Mesendoderm (in vitro differentiated cells): ENCODE measurements at regions not wholly inside any gene's neighbourhood (a gene's known extent, or its start where the extent isn't known, plus 50 kb on each side); places are given as distances from the start of the nearest gene placed in this dataset.

Experiments
- DNase-seq: peaks from one replicate; pipeline ENCODE4 v3.0.0; 2013
- H2AK5ac ChIP-seq: 2 replicates; pipeline ENCODE4 v1.6.1; 2013; ENCODE audit warnings: low read length, inconsistent platforms
- H2BK120ac ChIP-seq: 2 replicates; pipeline ENCODE4 v1.6.1; 2013; ENCODE audit warnings: low read depth, mild to moderate bottlenecking, low read length, moderate library complexity, mixed read lengths
- H2BK15ac ChIP-seq: replicated peaks from 2 replicates; pipeline ENCODE4 v1.6.1; 2013; ENCODE audit warnings: low read depth, mild to moderate bottlenecking, moderate library complexity
- H2BK5ac ChIP-seq: 2 replicates; pipeline ENCODE4 v1.6.1; 2013; ENCODE audit warnings: low read length, inconsistent platforms
- H3K18ac ChIP-seq: 2 replicates; pipeline ENCODE4 v1.6.1; 2013; ENCODE audit warnings: mild to moderate bottlenecking, low read length, mixed read lengths
- H3K23ac ChIP-seq: one replicate; pipeline ENCODE4 v1.6.1; 2013; ENCODE audit warnings: low read length
- H3K27ac ChIP-seq: 2 replicates; pipeline ENCODE4 v1.5.1; 2013; ENCODE audit warnings: low read depth, mild to moderate bottlenecking, inconsistent platforms, low read length, moderate library complexity
- H3K27me3 ChIP-seq: 2 replicates; pipeline ENCODE4 v1.6.1; 2013; ENCODE audit warnings: low read length, control low read depth, mild to moderate bottlenecking, inconsistent platforms; ENCODE audit not compliant: insufficient read depth, poor library complexity
- H3K36me3 ChIP-seq: 2 replicates; pipeline ENCODE4 v1.6.1; 2013; ENCODE audit warnings: low read length, inconsistent platforms; ENCODE audit not compliant: control insufficient read depth, insufficient read depth
- H3K4ac ChIP-seq: one replicate; pipeline ENCODE4 v1.6.1; 2013; ENCODE audit warnings: low read depth, mild to moderate bottlenecking, low read length, moderate library complexity
- H3K4me1 ChIP-seq: 2 replicates; pipeline ENCODE4 v1.6.1; 2013; ENCODE audit warnings: low read depth, low read length, inconsistent platforms; ENCODE audit not compliant: control insufficient read depth
- H3K4me2 ChIP-seq: 2 replicates; pipeline ENCODE4 v1.6.1; 2013; ENCODE audit warnings: low read length
- H3K4me3 ChIP-seq: 2 replicates; pipeline ENCODE4 v1.5.1; 2013; ENCODE audit warnings: mild to moderate bottlenecking, low read length
- H3K56ac ChIP-seq: one replicate; pipeline ENCODE4 v1.6.1; 2013; ENCODE audit warnings: low read length
- H3K79me1 ChIP-seq: 2 replicates; pipeline ENCODE4 v1.6.1; 2013; ENCODE audit warnings: low read length, inconsistent platforms
- H3K79me2 ChIP-seq: 2 replicates; pipeline ENCODE4 v1.6.1; 2013; ENCODE audit warnings: mild to moderate bottlenecking, low read length; ENCODE audit not compliant: control insufficient read depth, insufficient read depth
- H3K9ac ChIP-seq: 2 replicates; pipeline ENCODE4 v1.6.1; 2013; ENCODE audit warnings: low read length, inconsistent platforms
- H4K5ac ChIP-seq: one replicate; pipeline ENCODE4 v1.6.1; 2013; ENCODE audit warnings: low read length
- H4K8ac ChIP-seq: one replicate; pipeline ENCODE4 v1.6.1; 2013; ENCODE audit warnings: low read depth, mild to moderate bottlenecking, control low read depth, low read length, moderate library complexity
- WGBS: extraction: QIAGEN DNeasy Blood & Tissue Kit; methylation state at CpG from one replicate; pipeline ENCODE4 v1.1.7; 2013; ENCODE audit warnings: low lambda C conversion rate, missing lambda C conversion rate; ENCODE audit not compliant: insufficient coverage; ENCODE audit errors: extremely low coverage; 5-methylcytosine and 5-hydroxymethylcytosine counted together

DNA sequence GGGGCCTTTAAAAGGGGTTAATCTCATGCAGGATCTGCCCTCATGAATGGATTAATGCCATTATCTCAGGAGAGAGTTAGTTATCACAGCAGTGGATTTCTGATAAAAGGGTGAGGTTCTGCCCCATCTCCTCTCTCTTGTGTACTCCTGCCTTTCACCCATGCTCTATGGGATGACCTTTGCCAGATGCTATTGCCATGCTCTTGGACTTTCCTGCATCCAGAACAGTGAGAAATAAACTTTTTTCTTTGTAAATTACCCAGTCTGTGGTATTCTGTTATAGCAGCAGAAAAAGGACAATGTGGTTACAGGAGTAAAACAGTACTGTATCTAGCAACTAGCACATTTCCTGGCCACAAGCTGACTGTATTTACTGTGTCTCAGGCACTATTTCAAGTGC is 58.0 kb upstream of the CCN2 start:
- Histone ChIP-seq H2BK5ac (no peak overlapping the region), H3K4me3 (no peak overlapping the region), H3K56ac (no peak overlapping the region), H3K79me1 (no peaks in the 10 kb centered on the region), H3K36me3 (no peaks in the 10 kb centered on the region), H3K79me2 (no peaks in the 10 kb centered on the region), H3K23ac (no peak overlapping the region), H3K4me2 (no peak overlapping the region), H3K4me1 (no peaks in the 10 kb centered on the region), H4K5ac (no peak overlapping the region), H2AK5ac (no peak overlapping the region), H2BK120ac (no peak overlapping the region), H4K8ac (no peak overlapping the region), H3K4ac (no peak overlapping the region), H3K27ac (no peak overlapping the region), H3K27me3 (no peaks in the 10 kb centered on the region), H3K9ac (no peak overlapping the region), H2BK15ac (no peak overlapping the region), H3K18ac (no peak overlapping the region)
- DNase-seq = peak; percentile 32

DNA sequence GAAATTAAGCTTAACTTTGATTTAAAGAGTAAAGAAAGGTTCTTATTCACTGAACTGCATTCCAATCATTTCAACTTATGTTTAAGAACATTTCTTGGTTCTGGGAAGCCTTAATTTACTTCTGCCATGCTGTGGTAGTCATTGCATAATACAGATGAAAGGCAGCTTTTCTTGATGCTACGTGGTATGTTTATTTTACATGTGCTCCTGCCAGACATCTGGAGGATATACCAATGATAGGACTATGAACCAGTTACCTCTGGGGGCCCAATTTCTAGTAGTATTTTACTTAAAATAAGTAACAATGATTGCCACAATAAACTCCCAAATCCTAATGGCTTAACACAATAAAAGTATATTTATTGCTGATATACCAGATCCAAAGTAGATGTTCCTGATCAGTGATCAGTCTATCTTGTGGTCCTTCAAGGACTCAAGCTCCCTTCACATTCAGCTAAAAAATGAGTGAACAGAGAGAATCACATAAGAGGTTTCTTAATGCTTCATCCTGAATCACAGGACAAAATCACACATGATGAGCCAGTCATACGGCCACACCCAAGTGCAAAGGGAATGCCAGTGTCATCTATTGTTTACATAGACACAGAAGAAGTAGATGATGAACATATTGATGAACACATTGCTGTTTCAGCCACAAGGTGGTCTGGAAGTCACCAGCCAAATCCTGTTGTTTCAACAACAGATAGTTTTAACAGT is 56.5 kb upstream of the CCN2 start:
- Histone ChIP-seq H3K18ac (no peak overlapping the region), H3K4me1 (no peaks in the 10 kb centered on the region), H4K8ac (no peak overlapping the region), H3K27ac (no peak overlapping the region), H2AK5ac (no peak overlapping the region), H4K5ac (no peak overlapping the region), H3K36me3 (no peaks in the 10 kb centered on the region), H3K56ac (no peak overlapping the region), H3K4ac (no peak overlapping the region), H3K79me2 (no peaks in the 10 kb centered on the region), H2BK5ac (no peak overlapping the region), H2BK15ac (no peak overlapping the region), H3K4me2 (no peak overlapping the region), H2BK120ac (no peak overlapping the region), H3K27me3 (no peaks in the 10 kb centered on the region), H3K4me3 (no peak overlapping the region), H3K9ac (no peak overlapping the region), H3K79me1 (no peaks in the 10 kb centered on the region), H3K23ac (no peak overlapping the region)
- WGBS = no CpG with 5 or more reads among the region's 2 CpGs
- DNase-seq = no peak

DNA sequence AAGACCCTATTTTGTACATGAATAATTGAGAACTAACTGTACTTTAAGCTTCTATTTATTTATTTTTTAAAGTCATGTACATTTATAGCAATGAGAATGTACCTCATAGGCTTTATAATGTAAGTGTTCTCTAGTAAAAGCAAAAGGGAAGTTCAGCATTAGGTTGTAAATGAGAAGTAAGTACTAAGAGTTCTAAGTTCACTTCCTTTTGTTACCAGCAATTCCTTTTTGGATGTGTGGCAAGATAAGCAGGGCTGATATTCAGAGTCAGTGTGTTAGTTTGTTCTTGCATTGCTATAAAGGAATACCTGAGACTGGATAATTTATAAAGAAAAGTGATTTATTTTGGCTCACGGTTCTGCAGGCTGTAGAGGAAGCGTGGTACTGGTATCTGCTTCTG is 54.0 kb upstream of the CCN2 start:
- H2BK5ac ChIP-seq = no peak overlapping the region
- H2AK5ac ChIP-seq = no peak overlapping the region
- H3K4ac ChIP-seq = no peak overlapping the region
- H3K9ac ChIP-seq = no peak overlapping the region
- no peaks in the 10 kb centered on the region for H3K4me1 ChIP-seq
- H3K56ac ChIP-seq = no peak overlapping the region
- no peak overlapping the region for H4K5ac ChIP-seq
- H3K79me1 ChIP-seq = no peaks in the 10 kb centered on the region
- H3K18ac ChIP-seq = no peak overlapping the region
- no peaks in the 10 kb centered on the region for H3K79me2 ChIP-seq
- no peaks in the 10 kb centered on the region for H3K27me3 ChIP-seq
- no peak overlapping the region for H2BK15ac ChIP-seq
- H3K36me3 ChIP-seq = no peaks in the 10 kb centered on the region
- WGBS = no CpG with 5 or more reads among the region's 2 CpGs
- H3K4me2 ChIP-seq = no peak overlapping the region
- H3K23ac ChIP-seq = no peak overlapping the region
- no peak overlapping the region for H3K4me3 ChIP-seq
- no peak overlapping the region for H4K8ac ChIP-seq
- no peak for DNase-seq
- H2BK120ac ChIP-seq = no peak overlapping the region
- no peak overlapping the region for H3K27ac ChIP-seq

DNA sequence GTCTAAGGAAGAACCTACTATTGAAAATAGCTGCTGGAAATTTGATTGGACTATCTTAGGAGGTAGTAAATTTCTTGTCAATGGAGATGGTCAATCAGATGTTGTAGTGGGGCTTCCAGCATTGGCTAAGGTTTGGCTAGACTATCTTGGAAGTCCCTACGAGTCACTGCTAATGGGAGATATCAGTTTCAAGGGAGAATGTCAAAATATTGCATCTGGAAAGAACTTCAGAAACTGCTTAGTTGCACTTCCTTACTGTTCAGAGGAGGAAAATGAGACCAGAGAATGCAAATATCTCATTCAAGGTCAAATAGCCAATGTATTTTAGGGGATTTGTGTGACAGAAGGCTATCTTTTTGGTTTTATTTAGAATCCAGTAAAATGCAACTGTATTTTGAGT is 53.5 kb upstream of the CCN2 start:
- Histone ChIP-seq H2BK15ac (no peak overlapping the region), H4K8ac (no peak overlapping the region), H3K79me1 (no peaks in the 10 kb centered on the region), H3K4me3 (no peak overlapping the region), H3K18ac (no peak overlapping the region), H3K27me3 (no peaks in the 10 kb centered on the region), H3K9ac (no peak overlapping the region), H2BK5ac (no peak overlapping the region), H3K4me2 (no peak overlapping the region), H3K56ac (no peak overlapping the region), H3K27ac (no peak overlapping the region), H2AK5ac (no peak overlapping the region), H3K4me1 (no peaks in the 10 kb centered on the region), H3K79me2 (no peaks in the 10 kb centered on the region), H4K5ac (no peak overlapping the region), H2BK120ac (no peak overlapping the region), H3K23ac (no peak overlapping the region), H3K36me3 (no peaks in the 10 kb centered on the region), H3K4ac (no peak overlapping the region)
- no CpG with 5 or more reads among the region's 1 CpG for WGBS
- DNase-seq = no peak

DNA sequence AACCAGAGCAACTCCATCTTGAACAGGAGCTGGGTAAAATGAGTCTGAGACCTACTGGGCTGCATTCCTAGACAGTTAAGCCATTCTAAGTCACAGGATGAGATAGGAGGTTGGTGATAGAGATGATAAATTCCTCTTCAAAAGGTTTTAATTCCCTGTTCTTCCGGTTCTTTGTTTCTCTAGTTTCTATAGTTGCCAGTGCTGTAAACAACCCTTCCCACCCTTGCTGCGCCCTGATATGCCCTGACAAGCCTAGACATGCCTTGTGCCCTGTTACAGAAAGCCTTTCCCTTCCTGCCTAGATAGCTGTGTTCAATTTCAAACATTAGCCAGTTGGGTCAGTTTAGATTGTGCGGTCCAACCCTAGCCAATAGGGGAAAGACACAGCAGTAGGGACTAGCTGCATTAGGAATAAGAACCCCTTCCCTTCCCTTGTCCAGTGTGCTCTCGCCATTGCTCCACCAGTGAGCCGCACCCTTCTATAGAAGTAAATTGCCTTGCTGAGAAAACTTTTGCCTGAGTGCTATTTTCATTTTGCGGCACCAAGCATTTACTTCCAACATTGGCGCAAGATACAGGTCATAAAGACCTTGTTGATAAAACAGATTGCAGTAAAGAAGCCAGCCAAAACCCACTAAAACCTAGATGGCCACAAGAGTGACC is 52.5 kb upstream of the CCN2 start:
- no peak overlapping the region for H3K18ac ChIP-seq
- H3K79me1 ChIP-seq = no peaks in the 10 kb centered on the region
- no peaks in the 10 kb centered on the region for H3K27me3 ChIP-seq
- H3K9ac ChIP-seq = no peak overlapping the region
- DNase-seq = no peak
- no peak overlapping the region for H3K23ac ChIP-seq
- WGBS = no CpG with 5 or more reads among the region's 7 CpGs
- no peak overlapping the region for H3K27ac ChIP-seq
- H2BK5ac ChIP-seq = no peak overlapping the region
- H3K4me2 ChIP-seq = no peak overlapping the region
- H3K4ac ChIP-seq = no peak overlapping the region
- no peak overlapping the region for H2BK15ac ChIP-seq
- no peaks in the 10 kb centered on the region for H3K79me2 ChIP-seq
- no peak overlapping the region for H3K4me3 ChIP-seq
- no peaks in the 10 kb centered on the region for H3K36me3 ChIP-seq
- no peak overlapping the region for H3K56ac ChIP-seq
- no peak overlapping the region for H2AK5ac ChIP-seq
- no peak overlapping the region for H4K8ac ChIP-seq
- no peak overlapping the region for H4K5ac ChIP-seq
- no peak overlapping the region for H2BK120ac ChIP-seq
- H3K4me1 ChIP-seq = no peaks in the 10 kb centered on the region
